GM18507 (cell line): ENCODE measurements at regions not wholly inside any gene's neighbourhood (a gene's known extent, or its start where the extent isn't known, plus 50 kb on each side); places are given as distances from the start of the nearest gene placed in this dataset.

Source experiments
- DNase-seq: peaks from one replicate; pipeline ENCODE4 v3.0.0; 2011; ENCODE audit warnings: low read depth; ENCODE audit not compliant: insufficient read length; ENCODE audit errors: extremely low spot score
- FAIRE-seq: peaks from 2 replicates; lab custom pipeline; 2011; peaks lifted over from hg19 to GRCh38; lab: Jason Lieb, UNC

GRCh38 chr21:21714426-21714825, 716.2 kb downstream of the NCAM2 start:
- DNase-seq: no peak
- no peak for FAIRE-seq

- DNase-seq: no peak
- FAIRE-seq: no peak
Measured at GRCh38 chr21:21715266-21715969, 717.2 kb downstream of the NCAM2 start.

- no peak for FAIRE-seq
- no peak for DNase-seq
Measured at GRCh38 chr21:21722731-21723130, 724.5 kb downstream of the NCAM2 start.

- FAIRE-seq: no peak
- no peak for DNase-seq
Measured at GRCh38 chr21:21730512-21730911, 732.3 kb downstream of the NCAM2 start.

- no peak for FAIRE-seq
Measured at GRCh38 chr21:21731626-21732025, 733.4 kb downstream of the NCAM2 start.

GRCh38 chr21:21734088-21734487, 735.9 kb downstream of the NCAM2 start:
- no peak for DNase-seq
- FAIRE-seq: no peak

More at GRCh38 chr21:21731626-21732025, 733.4 kb downstream of the NCAM2 start:
- DNase-seq: no peak

- DNase-seq: no peak
- no peak for FAIRE-seq
Measured at GRCh38 chr21:21737186-21737585, 739.0 kb downstream of the NCAM2 start.

- DNase-seq: no peak
Measured at GRCh38 chr21:21740207-21740606, 742.0 kb downstream of the NCAM2 start.

GRCh38 chr21:21750124-21750825, 752.1 kb downstream of the NCAM2 start:
- FAIRE-seq: no peak
- no peak for DNase-seq

More at GRCh38 chr21:21740207-21740606, 742.0 kb downstream of the NCAM2 start:
- no peak for FAIRE-seq

GRCh38 chr21:21751286-21751685, 753.1 kb downstream of the NCAM2 start:
- no peak for FAIRE-seq

GRCh38 chr21:21762855-21763254, 764.6 kb downstream of the NCAM2 start:
- FAIRE-seq (no peak), DNase-seq (no peak)

More at GRCh38 chr21:21751286-21751685, 753.1 kb downstream of the NCAM2 start:
- DNase-seq: no peak

GRCh38 chr21:21764281-21764680, 766.1 kb downstream of the NCAM2 start:
- FAIRE-seq: no peak
- no peak for DNase-seq

GRCh38 chr21:21767276-21767675, 769.1 kb downstream of the NCAM2 start:
- DNase-seq: no peak

GRCh38 chr21:21788591-21788990, 790.4 kb downstream of the NCAM2 start:
- FAIRE-seq: no peak
- no peak for DNase-seq

More at GRCh38 chr21:21767276-21767675, 769.1 kb downstream of the NCAM2 start:
- no peak for FAIRE-seq

- DNase-seq (no peak), FAIRE-seq (no peak)
Measured at GRCh38 chr21:21801921-21802320, 803.7 kb downstream of the NCAM2 start.

GRCh38 chr21:21806711-21807597, 808.7 kb downstream of the NCAM2 start:
- FAIRE-seq (no peak), DNase-seq (no peak)

- FAIRE-seq (no peak), DNase-seq (no peak)
Measured at GRCh38 chr21:21807598-21807903, 809.3 kb downstream of the NCAM2 start.

- no peak for DNase-seq
- FAIRE-seq: no peak
Measured at GRCh38 chr21:21813289-21813688, 815.1 kb downstream of the NCAM2 start.

- no peak for DNase-seq
- FAIRE-seq: no peak
Measured at GRCh38 chr21:21813934-21814333, 815.7 kb downstream of the NCAM2 start.

GRCh38 chr21:21816778-21817177, 818.6 kb downstream of the NCAM2 start:
- no peak for DNase-seq
- FAIRE-seq: no peak
